Right atrium auricular region (tissue), 2 donors: ENCODE measurements at regions not wholly inside any gene's neighbourhood (a gene's known extent, or its start where the extent isn't known, plus 50 kb on each side); places are given as distances from the start of the nearest gene placed in this dataset.

Experiments
- DNase-seq: peaks from one replicate; pipeline ENCODE4 v3.0.0-alpha.2; 2019; ENCODE audit warnings: low spot score
- H3K27ac ChIP-seq, 2 donors: fragments of 200-600 bp; sonication (generic); 1 replicate in 1 of 2; 2 replicates in 1 of 2; pipeline ENCODE4 v1.5.1; 2016 to 2019
- H3K27me3 ChIP-seq, 2 donors: fragments of 200-600 bp; sonication (generic); one replicate each; pipeline versions ENCODE4 v1.5.1 to v1.6.0; 2017 to 2019
- H3K36me3 ChIP-seq: fragments of 200-600 bp; sonication (generic); one replicate; pipeline ENCODE4 v1.5.1; 2016
- H3K4me1 ChIP-seq, 2 donors: fragments of 200-600 bp; sonication (generic); one replicate each; pipeline versions ENCODE4 v1.5.1 to v1.6.0; 2017 to 2019
- H3K4me3 ChIP-seq, 2 donors: fragments of 200-600 bp; sonication (generic); 1 replicate in 1 of 2; 2 replicates in 1 of 2; pipeline ENCODE4 v1.5.1; 2017 to 2019; ENCODE audit warnings: mild to moderate bottlenecking in 1 of 2, moderate library complexity in 1 of 2
- H3K9me3 ChIP-seq, 2 donors: fragments of 200-600 bp; sonication (generic); one replicate each; pipeline ENCODE4 v1.5.1; 2019
- CTCF ChIP-seq, 2 donors: fragments of 200-600 bp; sonication (generic); IDR thresholded peaks; one replicate each; pipeline ENCODE4 v1.5.1; 2019; ENCODE audit warnings: antibody characterized with exemption in 2 of 2

DNA sequence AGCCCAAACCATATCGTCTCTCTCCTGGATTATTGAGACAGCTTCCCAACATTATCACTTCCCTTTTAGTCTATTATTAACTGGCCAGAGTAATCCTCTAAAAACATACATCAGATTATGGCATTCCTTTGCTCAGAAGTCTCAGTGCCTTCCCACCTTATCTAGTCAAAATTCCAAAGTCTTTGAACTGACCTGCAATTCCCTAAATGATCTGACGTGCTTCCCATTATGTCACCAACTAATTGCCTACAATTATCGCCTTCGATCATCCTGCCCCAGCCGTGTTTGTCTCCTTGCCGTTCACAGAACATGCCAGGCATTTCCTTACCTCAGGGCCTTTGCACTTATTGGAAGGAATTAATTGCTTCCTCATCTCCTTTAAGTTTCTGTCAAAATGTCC, 332.4 kb downstream of the IRS1 start:
- Histone ChIP-seq H3K4me3 (no peak overlapping the region), H3K36me3 (no peaks in the 10 kb centered on the region), H3K4me1 (no peaks in the 10 kb centered on the region), H3K9me3 (no peaks in the 10 kb centered on the region), H3K27me3 (no peaks in the 10 kb centered on the region), H3K27ac (no peak overlapping the region)
- TF ChIP-seq CTCF (IDR thresholded peaks at IDR 0.05): no peak
- no peak for DNase-seq

DNA sequence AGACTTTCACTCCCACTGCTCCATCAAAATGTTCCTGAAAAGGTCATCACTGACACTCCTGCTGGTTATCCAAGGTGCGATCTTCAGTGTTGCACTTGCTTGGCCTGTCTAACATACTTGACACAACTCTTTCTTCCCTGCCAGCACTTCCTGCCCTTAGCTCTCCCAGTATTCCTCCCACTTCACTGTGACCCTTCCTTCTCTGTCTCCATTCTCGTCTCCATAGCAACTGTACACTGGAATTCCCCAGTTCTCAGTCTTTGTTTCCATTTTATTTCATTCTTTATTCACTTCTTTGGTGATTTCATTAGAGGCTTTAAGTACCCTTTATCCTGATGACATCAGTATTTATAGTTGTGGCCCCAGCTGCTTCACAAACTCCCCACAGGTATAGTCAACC, 333.0 kb downstream of the IRS1 start:
- H3K9me3 ChIP-seq: no peaks in the 10 kb centered on the region
- no peaks in the 10 kb centered on the region for H3K4me1 ChIP-seq
- no peaks in the 10 kb centered on the region for H3K36me3 ChIP-seq
- H3K27ac ChIP-seq: no peak overlapping the region
- no peak for DNase-seq
- H3K4me3 ChIP-seq: no peak overlapping the region
- TF ChIP-seq CTCF (IDR thresholded peaks at IDR 0.05): no peak
- no peaks in the 10 kb centered on the region for H3K27me3 ChIP-seq

- no peaks in the 10 kb centered on the region for H3K4me1 ChIP-seq
- no peak overlapping the region for H3K27ac ChIP-seq
- no peak overlapping the region for H3K4me3 ChIP-seq
- DNase-seq: no peak
- no peak for TF ChIP-seq CTCF (IDR thresholded peaks at IDR 0.05)
- H3K36me3 ChIP-seq: no peaks in the 10 kb centered on the region
- no peaks in the 10 kb centered on the region for H3K27me3 ChIP-seq
- H3K9me3 ChIP-seq: no peaks in the 10 kb centered on the region
Observed at GRCh38 chr2:226466124-226466523, 333.5 kb downstream of the IRS1 start.

DNA sequence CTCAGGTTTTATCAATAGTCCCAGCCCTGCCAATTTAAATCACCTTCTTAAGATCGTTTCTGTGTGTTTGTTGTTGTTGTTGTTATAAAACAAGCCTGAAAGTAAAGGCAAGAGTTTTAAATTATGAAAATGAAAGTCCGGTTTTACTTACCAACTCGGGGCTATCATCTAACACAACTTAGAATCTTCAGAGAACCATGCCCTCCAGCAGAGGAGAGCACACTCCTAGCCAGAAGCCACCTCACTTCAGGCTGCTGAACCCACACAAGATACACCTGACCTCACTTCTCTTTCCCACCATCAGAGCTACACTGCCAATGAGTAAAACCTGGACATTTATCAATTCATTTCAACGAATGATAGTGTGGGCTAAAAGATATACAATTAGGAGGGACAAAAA, 335.2 kb downstream of the IRS1 start:
- no peak for DNase-seq
- Histone ChIP-seq H3K4me1 (no peaks in the 10 kb centered on the region), H3K4me3 (no peak overlapping the region), H3K27ac (no peak overlapping the region), H3K36me3 (no peaks in the 10 kb centered on the region), H3K27me3 (no peaks in the 10 kb centered on the region), H3K9me3 (no peaks in the 10 kb centered on the region)
- TF ChIP-seq CTCF (IDR thresholded peaks at IDR 0.05): no peak

GRCh38 chr2:226463154-226463553, 336.5 kb downstream of the IRS1 start:
- DNase-seq: no peak
- no peaks in the 10 kb centered on the region for H3K4me1 ChIP-seq

More at GRCh38 chr2:226463154-226463553, 336.5 kb downstream of the IRS1 start:
- Histone ChIP-seq H3K27me3 (no peaks in the 10 kb centered on the region), H3K9me3 (no peaks in the 10 kb centered on the region), H3K27ac (no peak overlapping the region), H3K36me3 (no peaks in the 10 kb centered on the region), H3K4me3 (no peak overlapping the region)
- TF ChIP-seq CTCF (IDR thresholded peaks at IDR 0.05): no peak
